HG02610 (cell line): ENCODE measurements at regions not wholly inside any gene's neighbourhood (a gene's known extent, or its start where the extent isn't known, plus 50 kb on each side); places are given as distances from the start of the nearest gene placed in this dataset.
"Not testable (repeated sequence)": the region's sequence is repeated elsewhere in the genome, so short reads cannot be mapped to it uniquely, and the experiment has no call there.

Source experiments
- ATAC-seq: cut with Tn5 transposase; IDR thresholded peaks from one replicate; pipeline ENCODE4 v1.9.1; 2021; ENCODE audit warnings: mild to moderate bottlenecking, moderate library complexity; ENCODE audit not compliant: unreplicated experiment

GRCh38 chr3:157859541-157859940 is 246.7 kb downstream of the SHOX2 start:
- no peak for ATAC-seq

GRCh38 chr3:157858821-157859220 is 247.4 kb downstream of the SHOX2 start:
- ATAC-seq, result no peak

- no peak for ATAC-seq
Observed at GRCh38 chr3:157857440-157857839, 248.8 kb downstream of the SHOX2 start.

GRCh38 chr3:157856078-157856939 is 249.9 kb downstream of the SHOX2 start:
- no peak for ATAC-seq

- ATAC-seq, result not testable (repeated sequence)
Observed at GRCh38 chr3:157845839-157846238, 260.4 kb downstream of the SHOX2 start.

DNA sequence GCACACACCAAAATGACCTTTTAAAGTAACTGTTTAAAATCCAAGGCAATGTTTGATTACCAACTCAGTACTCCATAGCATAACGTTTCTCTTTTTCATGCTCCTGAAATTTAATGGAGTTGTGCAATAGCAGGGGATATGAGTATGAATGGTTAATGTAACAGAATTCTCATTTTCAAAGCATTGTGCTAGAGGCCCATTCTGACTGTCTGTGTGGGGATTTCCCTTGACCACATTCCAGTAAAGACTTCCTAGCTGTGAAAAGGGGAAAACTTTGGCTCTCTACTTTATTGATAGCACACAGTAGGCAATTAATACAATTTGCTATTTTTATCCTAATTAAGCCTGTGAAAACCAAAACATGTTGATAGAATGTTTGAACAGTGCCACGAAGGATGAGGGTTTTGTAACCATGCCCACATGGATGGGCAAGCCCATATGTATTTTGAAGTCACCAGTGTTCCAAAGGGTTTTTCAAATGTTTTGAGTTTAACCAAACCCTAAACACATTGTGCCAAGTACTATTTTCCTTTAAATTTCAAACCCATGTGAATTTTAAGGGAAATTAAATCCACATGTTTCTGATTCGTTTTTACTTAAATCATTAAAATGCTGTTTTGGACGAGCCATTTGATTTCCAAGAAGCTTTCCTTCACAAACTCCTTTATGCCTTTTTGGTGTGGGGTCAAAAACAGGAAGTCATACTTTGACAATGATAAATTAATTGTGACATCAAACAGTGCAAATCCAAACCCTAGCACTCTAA is 261.2 kb downstream of the SHOX2 start:
- no peak for ATAC-seq

DNA sequence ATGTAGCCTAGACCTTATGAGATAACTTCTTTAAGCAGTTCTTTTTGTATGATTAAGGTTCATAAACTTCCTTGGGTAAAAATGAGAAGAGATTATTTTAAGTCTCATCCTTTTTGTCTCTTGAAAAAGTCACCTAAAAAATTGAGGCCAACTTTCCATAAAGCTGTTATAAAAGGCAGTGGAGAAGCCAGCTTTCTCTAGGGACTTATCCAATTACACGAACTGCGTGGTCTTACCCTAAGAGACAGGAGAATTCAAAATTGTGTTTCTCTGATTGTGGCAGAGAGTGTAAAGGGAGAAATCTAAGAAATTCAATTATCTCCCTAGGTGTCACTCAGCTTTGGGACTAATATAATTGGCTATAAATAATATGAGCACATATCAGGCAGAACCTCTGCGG is 262.0 kb downstream of the SHOX2 start:
- no peak for ATAC-seq

DNA sequence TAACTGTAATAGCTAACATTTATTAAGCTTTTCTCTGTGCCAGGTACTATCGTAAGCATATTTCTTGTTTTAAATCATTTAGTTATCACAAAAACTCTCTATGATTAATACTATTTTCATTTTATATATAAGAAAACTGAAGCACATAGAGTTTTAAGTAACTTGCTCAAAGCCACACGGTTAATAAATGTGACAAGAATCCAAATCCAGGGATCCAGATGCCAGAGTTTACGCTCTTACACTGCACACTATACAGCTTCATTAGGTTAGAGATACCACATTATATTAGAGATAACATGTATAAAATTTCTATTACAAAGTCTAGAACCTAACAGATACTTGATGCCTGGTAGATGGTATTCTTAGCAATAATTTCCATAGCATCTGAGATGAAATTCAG is 265.2 kb downstream of the SHOX2 start:
- ATAC-seq, result no peak

DNA sequence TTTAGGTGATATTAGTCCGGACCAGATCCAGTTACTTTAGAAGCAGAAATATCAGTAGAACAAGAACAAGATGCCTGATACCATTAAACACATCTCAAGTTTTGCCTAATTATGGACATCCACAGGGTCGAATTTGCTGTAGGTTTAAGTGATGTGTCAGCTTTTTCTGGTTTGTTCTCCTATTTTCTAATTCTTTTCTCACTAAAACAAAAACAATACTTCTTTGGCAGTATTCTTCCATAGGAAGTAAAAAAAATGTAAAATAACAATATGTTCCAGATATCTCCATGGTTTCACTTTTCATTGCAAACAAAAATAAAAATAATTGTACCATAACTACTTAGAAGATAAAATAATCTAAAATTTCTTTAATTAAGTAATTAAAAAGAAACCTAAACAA is 265.7 kb downstream of the SHOX2 start:
- ATAC-seq, result no peak

GRCh38 chr3:157838457-157838856 is 267.8 kb downstream of the SHOX2 start:
- ATAC-seq, result no peak

DNA sequence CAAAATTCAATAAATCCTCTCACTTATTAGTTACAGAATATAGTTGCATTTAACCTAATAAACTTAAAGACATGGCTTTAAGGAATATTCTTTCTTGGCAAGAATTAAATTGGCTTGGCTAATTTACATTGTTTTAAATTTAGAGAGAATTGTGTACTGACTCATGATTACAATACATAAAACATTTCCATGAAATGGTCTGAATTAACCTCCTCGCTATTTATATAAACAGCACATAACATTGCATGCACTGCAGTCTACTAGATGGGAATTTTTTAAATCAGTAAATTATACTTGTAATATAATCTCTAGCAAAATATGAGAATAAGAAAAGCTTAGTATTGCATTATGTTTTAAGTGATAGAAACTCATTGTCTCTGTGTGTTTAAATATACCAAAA is 268.9 kb downstream of the SHOX2 start:
- no peak for ATAC-seq

GRCh38 chr3:157836022-157836421 is 270.2 kb downstream of the SHOX2 start:
- ATAC-seq, result no peak

DNA sequence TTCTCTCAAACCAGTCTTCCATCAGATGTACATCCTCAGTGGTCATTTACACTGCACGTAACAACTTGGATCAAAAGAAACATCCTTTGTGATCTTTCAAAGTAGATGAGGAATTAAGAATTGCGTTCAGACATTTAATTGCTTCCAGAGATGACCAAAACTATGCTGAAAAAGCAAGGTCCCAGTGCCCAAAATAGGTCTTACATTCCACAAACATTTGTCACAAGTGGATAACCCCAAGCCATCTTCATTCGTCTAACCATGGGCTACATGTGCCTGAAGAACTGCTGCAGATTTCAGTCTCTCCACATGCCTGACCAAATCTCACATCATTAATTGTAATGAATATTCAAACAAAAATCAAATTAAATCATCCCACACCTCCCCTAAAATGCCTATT is 273.6 kb downstream of the SHOX2 start:
- no peak for ATAC-seq

GRCh38 chr3:157830556-157831236 is 275.5 kb downstream of the SHOX2 start:
- no peak for ATAC-seq

GRCh38 chr3:157829786-157830185 is 276.4 kb downstream of the SHOX2 start:
- ATAC-seq, result no peak

GRCh38 chr3:157824281-157824680 is 281.9 kb downstream of the SHOX2 start:
- no peak for ATAC-seq

GRCh38 chr3:157823050-157823449 is 283.2 kb downstream of the SHOX2 start:
- ATAC-seq, result no peak

DNA sequence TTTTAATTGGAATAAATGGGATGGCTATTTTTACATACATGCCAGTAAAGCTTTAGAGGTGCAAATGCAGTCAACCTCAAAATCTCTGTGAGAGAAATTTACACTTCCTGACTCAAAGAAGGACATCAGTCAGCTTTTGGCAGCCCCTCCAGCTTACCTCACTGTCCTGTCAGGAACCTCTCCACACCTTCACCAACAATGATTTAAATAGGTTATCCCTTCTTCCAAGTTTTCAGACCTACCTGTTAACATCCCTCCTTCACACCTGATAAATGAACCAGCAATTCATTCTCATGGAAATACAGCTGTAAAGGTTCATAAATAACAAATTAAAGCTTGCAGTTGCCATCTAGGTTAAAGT is 286.1 kb downstream of the SHOX2 start:
- no peak for ATAC-seq

- no peak for ATAC-seq
Observed at GRCh38 chr3:157819270-157820156, 286.7 kb downstream of the SHOX2 start.

GRCh38 chr3:157816896-157817295 is 289.3 kb downstream of the SHOX2 start:
- ATAC-seq, result no peak

DNA sequence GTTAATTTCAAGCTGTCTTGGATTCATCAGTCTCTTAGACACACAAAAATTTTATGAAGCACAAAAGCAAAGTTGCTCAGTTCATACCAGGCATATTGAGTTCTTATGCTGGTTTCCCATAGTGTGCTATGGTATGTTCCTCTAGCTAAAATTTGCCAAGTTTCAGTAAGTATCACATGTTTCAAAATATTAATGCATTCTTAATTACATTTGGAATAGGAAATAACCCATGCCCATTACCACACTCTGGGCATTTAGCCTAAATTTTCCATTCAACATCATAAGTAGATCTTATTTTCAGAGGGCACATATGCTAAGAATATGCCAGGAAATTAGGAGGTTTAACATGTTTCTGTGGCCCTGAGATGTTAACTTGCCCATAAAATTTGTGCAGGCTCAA is 289.9 kb downstream of the SHOX2 start:
- ATAC-seq, result no peak
